ENCODE measurements at regions not wholly inside any gene's neighbourhood (a gene's known extent, or its start where the extent isn't known, plus 50 kb on each side); places are given as distances from the start of the nearest gene placed in this dataset.

DNA sequence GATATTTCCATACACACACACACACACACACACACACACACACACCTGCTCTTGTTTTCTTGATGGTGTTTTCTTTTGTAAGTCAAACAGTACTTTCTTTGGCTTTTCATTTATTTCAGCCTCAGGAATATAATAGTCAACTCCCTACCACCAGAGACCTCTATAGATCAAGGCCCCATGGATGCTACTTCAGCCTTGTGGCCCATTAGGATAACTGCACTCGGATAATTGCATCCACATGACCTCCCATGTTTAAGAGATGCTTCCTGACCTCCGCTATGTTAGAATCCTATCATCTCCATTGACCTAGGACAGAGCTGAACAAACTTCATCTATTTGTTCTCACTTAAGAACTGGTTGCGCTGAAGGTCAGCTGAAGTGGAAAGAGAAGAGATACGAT is 1094.0 kb upstream of the B3GALT2 start:
- in situ Hi-C loops (cut with MboI; ENCODE audit: low sequenced_read_pairs in 4 of 4), result loop anchor here in 1 of 4 donors (25.0 kb wide), 1 partner anchor 1093 kb away; the partner anchor contains the start of gene B3GALT2
- no peak overlapping the region for H3K4me3 ChIP-seq
- H3K4me1 ChIP-seq, result no peaks in the 10 kb centered on the region
- no peak for TF ChIP-seq POLR2A (IDR thresholded peaks at IDR 0.05)
- TF ChIP-seq, protein P1, sequence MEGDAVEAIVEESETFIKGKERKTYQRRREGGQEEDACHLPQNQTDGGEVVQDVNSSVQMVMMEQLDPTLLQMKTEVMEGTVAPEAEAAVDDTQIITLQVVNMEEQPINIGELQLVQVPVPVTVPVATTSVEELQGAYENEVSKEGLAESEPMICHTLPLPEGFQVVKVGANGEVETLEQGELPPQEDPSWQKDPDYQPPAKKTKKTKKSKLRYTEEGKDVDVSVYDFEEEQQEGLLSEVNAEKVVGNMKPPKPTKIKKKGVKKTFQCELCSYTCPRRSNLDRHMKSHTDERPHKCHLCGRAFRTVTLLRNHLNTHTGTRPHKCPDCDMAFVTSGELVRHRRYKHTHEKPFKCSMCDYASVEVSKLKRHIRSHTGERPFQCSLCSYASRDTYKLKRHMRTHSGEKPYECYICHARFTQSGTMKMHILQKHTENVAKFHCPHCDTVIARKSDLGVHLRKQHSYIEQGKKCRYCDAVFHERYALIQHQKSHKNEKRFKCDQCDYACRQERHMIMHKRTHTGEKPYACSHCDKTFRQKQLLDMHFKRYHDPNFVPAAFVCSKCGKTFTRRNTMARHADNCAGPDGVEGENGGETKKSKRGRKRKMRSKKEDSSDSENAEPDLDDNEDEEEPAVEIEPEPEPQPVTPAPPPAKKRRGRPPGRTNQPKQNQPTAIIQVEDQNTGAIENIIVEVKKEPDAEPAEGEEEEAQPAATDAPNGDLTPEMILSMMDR (IDR thresholded peaks at IDR 0.05 in 4 of 5, conservative IDR thresholded peaks at IDR 0.05 in 1 of 5), result no peak
- H3K27ac ChIP-seq, result no peak overlapping the region
- no peaks in the 10 kb centered on the region for H3K36me3 ChIP-seq
- no peak for ATAC-seq
- no peaks in the 10 kb centered on the region for H3K27me3 ChIP-seq
- no peaks in the 10 kb centered on the region for H3K9me3 ChIP-seq
- intact Hi-C loops (cut with DNase I; ENCODE audit: low total_unique reads), result no loop called here
- DNase-seq, result no peak

DNA sequence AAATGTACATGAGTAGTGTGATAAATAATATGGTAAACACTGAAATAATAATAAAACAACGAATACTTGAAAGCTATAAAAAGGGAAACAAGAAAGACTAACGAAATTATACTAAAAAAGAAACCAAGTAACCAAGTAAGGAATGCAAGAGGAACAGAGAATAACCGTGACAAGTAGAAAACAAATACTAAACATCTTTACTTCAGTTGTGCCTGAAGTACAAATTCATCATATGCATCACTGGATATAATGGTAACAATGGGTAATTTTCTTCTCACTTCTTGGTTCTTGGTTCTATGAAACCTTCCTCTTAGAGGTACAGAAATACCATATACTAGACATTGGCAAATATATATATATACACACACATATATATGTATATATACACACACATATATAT is 1093.6 kb upstream of the B3GALT2 start:
- Histone ChIP-seq H3K4me3 (no peak overlapping the region), H3K27ac (no peak overlapping the region), H3K27me3 (no peaks in the 10 kb centered on the region), H3K36me3 (no peaks in the 10 kb centered on the region), H3K4me1 (no peaks in the 10 kb centered on the region), H3K9me3 (no peaks in the 10 kb centered on the region)
- DNase-seq, result no peak
- TF ChIP-seq, protein P1 (IDR thresholded peaks at IDR 0.05 in 4 of 5, conservative IDR thresholded peaks at IDR 0.05 in 1 of 5), result no peak
- TF ChIP-seq POLR2A (IDR thresholded peaks at IDR 0.05), result no peak
- in situ Hi-C loops (cut with MboI; ENCODE audit: low sequenced_read_pairs in 4 of 4) (loop anchor here in 1 of 4 donors (25.0 kb wide), 1 partner anchor 1093 kb away; the partner anchor contains the start of gene B3GALT2), intact Hi-C loops (cut with DNase I; ENCODE audit: low total_unique reads) (no loop called here)
- ATAC-seq, result no peak

DNA sequence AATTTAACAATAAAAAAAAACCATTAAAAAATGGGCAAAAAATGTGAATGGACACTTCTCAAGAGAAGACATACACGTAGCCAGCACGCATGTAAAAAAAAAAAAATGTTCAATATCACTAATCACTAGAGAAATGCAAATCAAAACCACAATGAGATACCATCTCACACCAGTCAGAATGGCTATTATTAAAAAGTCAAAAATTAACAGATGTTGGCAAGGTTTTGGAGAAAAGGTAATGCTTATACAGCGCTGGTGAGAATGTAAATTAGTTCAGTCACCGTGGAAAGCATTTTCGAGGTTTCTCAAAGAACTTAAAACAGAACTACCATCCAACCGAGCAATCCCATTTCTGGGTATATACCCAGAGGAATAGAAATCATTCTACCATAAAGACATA is 1091.5 kb upstream of the B3GALT2 start:
- TF ChIP-seq, protein P1 (IDR thresholded peaks at IDR 0.05 in 4 of 5, conservative IDR thresholded peaks at IDR 0.05 in 1 of 5), result no peak
- no peak for TF ChIP-seq POLR2A (IDR thresholded peaks at IDR 0.05)
- ATAC-seq (no peak), DNase-seq (no peak)
- intact Hi-C loops (cut with DNase I; ENCODE audit: low total_unique reads) (no loop called here), in situ Hi-C loops (cut with MboI; ENCODE audit: low sequenced_read_pairs in 4 of 4) (loop anchor here in 1 of 4 donors (25.0 kb wide), 1 partner anchor 1091 kb away; the partner anchor contains the start of gene B3GALT2)
- Histone ChIP-seq H3K4me3 (no peak overlapping the region), H3K36me3 (no peaks in the 10 kb centered on the region), H3K9me3 (no peaks in the 10 kb centered on the region), H3K27ac (no peak overlapping the region), H3K4me1 (no peaks in the 10 kb centered on the region), H3K27me3 (no peaks in the 10 kb centered on the region)

DNA sequence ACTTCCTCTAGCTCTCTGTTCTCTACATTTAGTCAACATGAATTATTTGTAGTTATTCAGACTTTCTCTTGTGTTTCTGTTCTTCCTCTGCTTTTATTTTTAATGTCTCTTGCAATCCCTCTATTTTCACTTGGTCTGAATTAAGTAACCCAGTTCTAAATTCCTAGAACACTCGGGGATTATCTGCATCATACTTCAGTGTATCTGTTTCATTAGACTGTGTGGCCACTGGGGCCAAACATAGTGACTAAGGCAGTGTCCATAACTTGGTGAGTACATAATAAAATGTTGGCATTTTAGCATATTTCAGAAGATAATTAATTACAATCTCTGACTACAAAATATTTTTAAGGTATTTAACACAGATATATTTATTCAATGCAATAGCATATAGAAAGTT is 1087.2 kb upstream of the B3GALT2 start:
- no peak for ATAC-seq
- Histone ChIP-seq H3K27me3 (no peaks in the 10 kb centered on the region), H3K4me1 (no peaks in the 10 kb centered on the region), H3K27ac (no peak overlapping the region), H3K9me3 (no peaks in the 10 kb centered on the region), H3K4me3 (no peak overlapping the region), H3K36me3 (no peaks in the 10 kb centered on the region)
- in situ Hi-C loops (cut with MboI; ENCODE audit: low sequenced_read_pairs in 4 of 4), result no loop called here
- DNase-seq, result no peak
- TF ChIP-seq POLR2A (IDR thresholded peaks at IDR 0.05), result no peak
- TF ChIP-seq, protein P1 (IDR thresholded peaks at IDR 0.05 in 4 of 5, conservative IDR thresholded peaks at IDR 0.05 in 1 of 5), result no peak
- intact Hi-C loops (cut with DNase I; ENCODE audit: low total_unique reads), result no loop called here

DNA sequence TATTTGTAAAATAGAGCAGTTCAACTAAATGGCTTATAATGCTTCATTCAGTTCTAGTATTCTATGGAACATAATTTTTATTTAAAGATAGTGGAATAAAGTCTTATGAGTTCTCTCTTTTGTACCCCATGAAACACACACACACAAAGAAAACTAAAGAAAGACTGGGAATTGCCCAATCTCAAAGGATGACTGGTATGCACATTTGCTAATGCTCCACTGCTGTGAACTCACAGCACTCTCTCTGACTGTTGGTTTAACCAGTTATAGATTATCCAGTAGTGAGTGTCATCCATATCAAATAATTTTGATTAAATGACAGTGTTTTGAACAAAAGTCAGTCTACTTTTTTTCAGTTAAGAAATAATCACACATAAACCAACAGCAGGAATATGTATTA is 1082.4 kb upstream of the B3GALT2 start:
- TF ChIP-seq, protein P1 (IDR thresholded peaks at IDR 0.05 in 4 of 5, conservative IDR thresholded peaks at IDR 0.05 in 1 of 5), result no peak
- no peak for TF ChIP-seq POLR2A (IDR thresholded peaks at IDR 0.05)
- Histone ChIP-seq H3K4me1 (no peaks in the 10 kb centered on the region), H3K4me3 (no peak overlapping the region), H3K27me3 (no peaks in the 10 kb centered on the region), H3K9me3 (no peaks in the 10 kb centered on the region), H3K27ac (no peak overlapping the region), H3K36me3 (no peaks in the 10 kb centered on the region)
- in situ Hi-C loops (cut with MboI; ENCODE audit: low sequenced_read_pairs in 4 of 4), result no loop called here
- DNase-seq (no peak), ATAC-seq (no peak)
- intact Hi-C loops (cut with DNase I; ENCODE audit: low total_unique reads), result no loop called here
